OCI-LY1 (cell line): ENCODE measurements at regions not wholly inside any gene's neighbourhood (a gene's known extent, or its start where the extent isn't known, plus 50 kb on each side); places are given as distances from the start of the nearest gene placed in this dataset.

Experiments
- H2AFZ ChIP-seq: fragments of 200-600 bp; sonication (generic), shearing (Covaris generic); 2 replicates; pipeline ENCODE4 v1.6.0; 2014; ENCODE audit warnings: antibody characterized with exemption, mild to moderate bottlenecking, low read length
- H3F3A ChIP-seq: fragments of 200-600 bp; sonication (generic), shearing (Covaris generic); 2 replicates; pipeline ENCODE4 v1.6.0; 2014; ENCODE audit warnings: mild to moderate bottlenecking, antibody characterized with exemption, low read length, moderate library complexity; ENCODE audit not compliant: insufficient read depth
- H3K27ac ChIP-seq: fragments of 200-600 bp; sonication (generic); 2 replicates; pipeline ENCODE4 v1.5.1; 2014; ENCODE audit warnings: low read length, mixed run types, mild to moderate bottlenecking, low read depth; ENCODE audit not compliant: poor library complexity, severe bottlenecking
- H3K27me3 ChIP-seq: fragments of 200-600 bp; sonication (generic); 2 replicates; pipeline ENCODE4 v1.6.0; 2014; ENCODE audit warnings: antibody characterized with exemption, mild to moderate bottlenecking, low read length, moderate library complexity; ENCODE audit not compliant: insufficient read depth
- H3K36me3 ChIP-seq: fragments of 200-600 bp; sonication (generic); 2 replicates; pipeline ENCODE4 v1.6.1; 2014; ENCODE audit warnings: mild to moderate bottlenecking, antibody characterized with exemption, low read length, moderate library complexity, mixed read lengths; ENCODE audit not compliant: insufficient read depth
- H3K4me1 ChIP-seq: fragments of 200-600 bp; sonication (generic); 2 replicates; pipeline ENCODE4 v1.5.1; 2014; ENCODE audit warnings: mild to moderate bottlenecking, low read length, moderate library complexity; ENCODE audit not compliant: insufficient read depth, severe bottlenecking
- H3K4me2 ChIP-seq: fragments of 200-600 bp; sonication (generic), shearing (Covaris generic); 2 replicates; pipeline ENCODE4 v1.6.1; 2014; ENCODE audit warnings: low read length
- H3K4me3 ChIP-seq: fragments of 200-600 bp; sonication (generic); 2 replicates; pipeline ENCODE4 v1.5.1; 2014; ENCODE audit warnings: low read length, low read depth, mild to moderate bottlenecking, mixed read lengths; ENCODE audit not compliant: poor library complexity, severe bottlenecking
- H3K79me2 ChIP-seq: fragments of 200-600 bp; shearing (Covaris generic); 2 replicates; pipeline ENCODE4 v1.6.1; 2016; ENCODE audit warnings: mixed run types, low read length, mixed read lengths; ENCODE audit not compliant: insufficient read depth
- H3K9ac ChIP-seq: fragments of 200-600 bp; sonication (generic), shearing (Covaris generic); 2 replicates; pipeline ENCODE4 v1.6.1; 2014; ENCODE audit warnings: mild to moderate bottlenecking, low read length, mixed read lengths
- H3K9me2 ChIP-seq: fragments of 200-600 bp; sonication (generic), shearing (Covaris generic); 2 replicates; pipeline ENCODE4 v1.6.1; 2014; ENCODE audit warnings: low read depth, mild to moderate bottlenecking, low read length, mixed read lengths
- H3K9me3 ChIP-seq: fragments of 200-600 bp; shearing (Covaris generic); 2 replicates; pipeline ENCODE4 v1.6.1; 2014; ENCODE audit warnings: low read length, mixed read lengths
- H4K20me1 ChIP-seq: fragments of 200-600 bp; sonication (generic), shearing (Covaris generic); 2 replicates; pipeline ENCODE4 v1.6.0; 2016; ENCODE audit warnings: mild to moderate bottlenecking, low read length; ENCODE audit not compliant: insufficient read depth
- EZH2 ChIP-seq: fragments of 200-600 bp; sonication (generic), shearing (Covaris generic); IDR thresholded peaks from 2 replicates; pipeline ENCODE4 v1.8.0; 2017; ENCODE audit warnings: borderline replicate concordance, mixed run types, mild to moderate bottlenecking, antibody characterized with exemption, low read length, moderate library complexity, mixed read lengths
- TF ChIP-seq, protein P1 (sequence below): fragments of 200-600 bp; sonication (generic), shearing (Covaris generic); IDR thresholded peaks from 2 replicates; pipeline ENCODE4 v1.5.1; 2017; ENCODE audit warnings: mild to moderate bottlenecking, antibody characterized with exemption, low read length, moderate library complexity, mixed read lengths

DNA sequence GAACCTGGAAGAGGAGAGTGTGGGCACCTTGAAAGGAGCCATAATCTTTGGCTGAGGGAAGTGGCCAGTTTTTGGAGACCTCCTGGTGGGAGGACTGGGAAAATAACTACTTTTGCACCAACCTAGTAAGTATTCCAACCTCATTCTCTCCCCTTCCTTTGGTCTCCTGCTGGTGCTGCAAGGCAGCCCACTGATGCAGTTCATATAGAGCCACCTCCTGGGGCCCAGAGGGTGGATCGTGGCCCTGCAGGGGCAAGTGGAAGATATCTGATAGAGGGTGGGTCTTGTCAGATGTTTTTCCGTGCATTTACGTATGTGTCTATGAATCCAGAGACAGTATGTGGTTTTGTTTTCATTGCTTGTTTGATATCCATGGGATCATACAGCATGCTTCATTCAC, 172.8 kb upstream of the PITX1 start:
- H3K9ac ChIP-seq: no peak overlapping the region
- TF ChIP-seq, protein P1, sequence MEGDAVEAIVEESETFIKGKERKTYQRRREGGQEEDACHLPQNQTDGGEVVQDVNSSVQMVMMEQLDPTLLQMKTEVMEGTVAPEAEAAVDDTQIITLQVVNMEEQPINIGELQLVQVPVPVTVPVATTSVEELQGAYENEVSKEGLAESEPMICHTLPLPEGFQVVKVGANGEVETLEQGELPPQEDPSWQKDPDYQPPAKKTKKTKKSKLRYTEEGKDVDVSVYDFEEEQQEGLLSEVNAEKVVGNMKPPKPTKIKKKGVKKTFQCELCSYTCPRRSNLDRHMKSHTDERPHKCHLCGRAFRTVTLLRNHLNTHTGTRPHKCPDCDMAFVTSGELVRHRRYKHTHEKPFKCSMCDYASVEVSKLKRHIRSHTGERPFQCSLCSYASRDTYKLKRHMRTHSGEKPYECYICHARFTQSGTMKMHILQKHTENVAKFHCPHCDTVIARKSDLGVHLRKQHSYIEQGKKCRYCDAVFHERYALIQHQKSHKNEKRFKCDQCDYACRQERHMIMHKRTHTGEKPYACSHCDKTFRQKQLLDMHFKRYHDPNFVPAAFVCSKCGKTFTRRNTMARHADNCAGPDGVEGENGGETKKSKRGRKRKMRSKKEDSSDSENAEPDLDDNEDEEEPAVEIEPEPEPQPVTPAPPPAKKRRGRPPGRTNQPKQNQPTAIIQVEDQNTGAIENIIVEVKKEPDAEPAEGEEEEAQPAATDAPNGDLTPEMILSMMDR: no peak
- no peak for TF ChIP-seq EZH2
- H3K9me3 ChIP-seq: peaks cover 5% of the 10 kb centered on the region; the same call in 1 of the 2 replicates
- H3K27ac ChIP-seq: no peak overlapping the region
- H3K9me2 ChIP-seq: no peaks in the 10 kb centered on the region
- no peaks in the 10 kb centered on the region for H3K79me2 ChIP-seq
- H4K20me1 ChIP-seq: no peaks in the 10 kb centered on the region
- H3K4me3 ChIP-seq: no peak overlapping the region
- no peaks in the 10 kb centered on the region for H3K36me3 ChIP-seq
- H3F3A ChIP-seq: no peaks in the 10 kb centered on the region
- H3K4me2 ChIP-seq: no peak overlapping the region
- H2AFZ ChIP-seq: no peak overlapping the region
- H3K4me1 ChIP-seq: no peaks in the 10 kb centered on the region
- no peaks in the 10 kb centered on the region for H3K27me3 ChIP-seq

DNA sequence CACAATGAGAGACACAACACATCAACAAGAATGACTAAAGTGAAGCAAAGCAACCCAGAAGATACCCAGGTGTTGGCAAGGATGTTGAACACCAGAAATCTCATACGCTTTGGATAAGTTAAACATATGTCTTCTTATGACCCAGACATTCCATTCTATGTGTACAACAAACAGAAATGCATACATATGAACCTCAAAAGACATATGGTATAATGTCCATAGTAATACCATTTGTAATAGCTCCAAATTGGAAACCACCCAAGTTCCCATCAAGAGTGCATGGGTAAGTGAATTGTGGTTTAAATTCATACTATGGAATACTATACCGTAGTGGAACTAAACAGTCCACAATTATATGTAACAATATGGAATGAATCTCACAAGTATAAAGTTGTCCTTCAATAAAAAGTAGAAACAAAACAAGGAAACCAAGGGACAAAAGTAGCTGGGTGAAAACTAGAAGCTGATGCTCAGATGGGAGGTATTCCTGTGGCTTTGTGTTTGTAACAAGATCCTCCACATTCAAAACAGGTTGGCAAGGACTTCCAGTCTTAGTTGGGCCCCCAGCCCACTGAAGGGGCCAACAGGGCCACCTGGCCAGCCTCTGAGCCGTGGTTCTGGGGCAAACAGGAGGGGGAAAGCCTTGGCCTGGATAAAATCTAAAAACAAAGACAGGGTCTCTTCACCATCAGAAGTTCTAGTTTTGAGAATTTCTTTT, 171.8 kb upstream of the PITX1 start:
- Histone ChIP-seq H3F3A (no peaks in the 10 kb centered on the region), H3K4me2 (no peak overlapping the region), H3K36me3 (no peaks in the 10 kb centered on the region), H3K27me3 (no peaks in the 10 kb centered on the region), H3K27ac (no peak overlapping the region), H2AFZ (no peak overlapping the region), H3K79me2 (no peaks in the 10 kb centered on the region), H4K20me1 (no peaks in the 10 kb centered on the region), H3K9ac (no peak overlapping the region), H3K4me3 (no peak overlapping the region), H3K9me2 (no peaks in the 10 kb centered on the region), H3K9me3 (peaks cover 5% of the 10 kb centered on the region; the same call in 1 of the 2 replicates), H3K4me1 (no peaks in the 10 kb centered on the region)
- TF ChIP-seq, protein P1: no peak
- no peak for TF ChIP-seq EZH2

DNA sequence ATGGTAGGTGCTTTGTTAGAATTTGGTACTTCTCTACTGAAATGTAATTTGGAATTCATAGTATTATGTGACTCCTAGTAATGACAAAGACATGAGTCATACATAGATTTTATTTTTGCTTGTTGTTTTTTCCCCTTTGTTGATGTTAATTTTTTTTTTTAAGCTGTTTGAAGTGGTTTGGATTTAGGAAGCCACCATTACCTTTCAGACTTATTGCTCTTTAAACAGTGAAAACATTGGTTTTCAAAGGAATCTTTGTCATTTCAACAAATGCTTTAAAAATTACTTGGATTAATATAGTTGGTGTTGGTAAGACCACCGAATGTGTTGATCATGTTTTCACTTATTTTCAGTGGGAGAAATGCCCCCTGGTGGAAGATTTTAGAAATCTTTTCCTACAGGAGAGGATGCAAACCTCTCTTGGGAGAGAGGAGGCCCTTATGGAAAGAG, 170.1 kb upstream of the PITX1 start:
- Histone ChIP-seq H3K79me2 (no peaks in the 10 kb centered on the region), H3K27me3 (no peaks in the 10 kb centered on the region), H3K4me3 (no peak overlapping the region), H3K9me3 (peaks cover 5% of the 10 kb centered on the region; the same call in 1 of the 2 replicates), H3K9ac (no peak overlapping the region), H3K4me1 (no peaks in the 10 kb centered on the region), H3K27ac (no peak overlapping the region), H3K36me3 (no peaks in the 10 kb centered on the region), H3F3A (no peaks in the 10 kb centered on the region), H3K4me2 (no peak overlapping the region), H3K9me2 (no peaks in the 10 kb centered on the region), H4K20me1 (no peaks in the 10 kb centered on the region), H2AFZ (no peak overlapping the region)
- no peak for TF ChIP-seq EZH2
- TF ChIP-seq, protein P1: peak; percentile 58
